ENCODE measurements at regions not wholly inside any gene's neighbourhood (a gene's known extent, or its start where the extent isn't known, plus 50 kb on each side); places are given as distances from the start of the nearest gene placed in this dataset.

DNA sequence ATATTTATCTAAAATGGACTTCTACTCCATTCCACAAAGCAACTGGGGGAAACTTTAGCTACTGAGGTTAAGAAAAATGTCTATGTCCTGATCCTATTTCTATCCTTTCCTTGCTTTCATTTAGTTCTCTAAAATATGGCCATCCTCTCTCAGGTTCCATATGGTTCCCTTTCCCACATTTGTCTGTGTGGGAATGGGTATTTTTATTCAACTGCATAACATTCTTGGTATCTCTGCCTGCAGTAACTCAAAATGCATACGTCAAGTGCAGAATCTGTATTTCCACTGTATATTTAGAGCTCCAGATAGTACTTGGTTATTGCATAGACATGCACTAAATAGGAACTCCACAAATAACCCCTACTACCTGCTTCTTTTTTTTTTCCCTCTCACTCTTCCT lies 130.6 kb upstream of the BTG1 start:
- POLR2A ChIA-PET (ENCODE audit: unreplicated experiment), result no interaction called here

DNA sequence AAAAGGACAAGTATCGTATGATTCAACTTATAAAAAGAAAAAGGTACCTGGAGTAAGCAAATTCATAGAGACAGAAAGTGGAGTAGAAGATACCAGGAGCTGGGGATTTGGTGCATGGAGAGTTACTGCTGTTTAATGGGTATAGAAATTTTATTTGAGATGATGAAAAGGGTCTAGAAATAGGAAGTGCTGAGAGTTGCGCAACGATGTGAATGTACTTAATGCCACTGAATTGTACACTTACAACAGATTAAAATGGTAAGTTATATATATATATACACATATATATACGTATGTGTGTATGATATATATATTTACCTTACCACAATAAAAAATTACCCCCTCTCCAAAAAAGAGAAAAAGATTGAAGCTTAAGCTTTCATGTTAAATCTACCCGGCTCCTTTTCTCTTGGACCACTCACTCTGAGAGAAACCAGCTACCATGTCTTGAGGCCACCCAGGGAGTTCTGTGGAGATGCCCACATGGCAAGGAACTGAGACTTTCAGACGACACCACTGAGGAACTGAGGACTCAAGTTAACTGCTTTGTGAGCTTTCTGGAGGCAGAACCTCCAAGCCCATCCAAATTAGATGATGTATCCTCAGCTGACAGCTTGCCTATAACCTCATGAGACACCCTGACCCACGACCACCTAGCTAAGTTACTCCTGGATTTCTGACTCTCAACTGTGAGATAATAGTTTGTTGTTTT lies 130.0 kb upstream of the BTG1 start:
- Histone ChIP-seq H3K79me2 (ENCODE audit: low read length) (no peaks in the 10 kb centered on the region), H2AFZ (ENCODE audit: low read length) (no peak overlapping the region), H3K9me2 (replicated peaks; ENCODE audit: low read length) (no peaks in the 10 kb centered on the region), H3K36me3 (ENCODE audit: low read depth, low read length) (no peaks in the 10 kb centered on the region), H3K4me3 (ENCODE audit: low read length) (no peak overlapping the region), H3K9me3 (ENCODE audit: low read length) (no peaks in the 10 kb centered on the region), H3K27ac (ENCODE audit: low read length) (no peak overlapping the region), H4K20me1 (ENCODE audit: low read length) (no peaks in the 10 kb centered on the region), H3K4me2 (ENCODE audit: low read length) (no peak overlapping the region), H3K27me3 (ENCODE audit: low read length) (no peaks in the 10 kb centered on the region), H3F3A (ENCODE audit: low read length, unreplicated experiment) (no peaks in the 10 kb centered on the region), H3K9ac (ENCODE audit: low read length) (no peak overlapping the region), H3K4me1 (ENCODE audit: insufficient read depth, low read length) (no peaks in the 10 kb centered on the region)
- intact Hi-C loops (cut with micrococcal nuclease), result no loop called here
- TF ChIP-seq EZH2 (IDR thresholded peaks at IDR 0.05; ENCODE audit: low read length, unreplicated experiment), result no peak
- TF ChIP-seq EZH2phosphoT487 (IDR thresholded peaks at IDR 0.05; ENCODE audit: borderline replicate concordance, low read length), result no peak
- TF ChIP-seq, protein P1, sequence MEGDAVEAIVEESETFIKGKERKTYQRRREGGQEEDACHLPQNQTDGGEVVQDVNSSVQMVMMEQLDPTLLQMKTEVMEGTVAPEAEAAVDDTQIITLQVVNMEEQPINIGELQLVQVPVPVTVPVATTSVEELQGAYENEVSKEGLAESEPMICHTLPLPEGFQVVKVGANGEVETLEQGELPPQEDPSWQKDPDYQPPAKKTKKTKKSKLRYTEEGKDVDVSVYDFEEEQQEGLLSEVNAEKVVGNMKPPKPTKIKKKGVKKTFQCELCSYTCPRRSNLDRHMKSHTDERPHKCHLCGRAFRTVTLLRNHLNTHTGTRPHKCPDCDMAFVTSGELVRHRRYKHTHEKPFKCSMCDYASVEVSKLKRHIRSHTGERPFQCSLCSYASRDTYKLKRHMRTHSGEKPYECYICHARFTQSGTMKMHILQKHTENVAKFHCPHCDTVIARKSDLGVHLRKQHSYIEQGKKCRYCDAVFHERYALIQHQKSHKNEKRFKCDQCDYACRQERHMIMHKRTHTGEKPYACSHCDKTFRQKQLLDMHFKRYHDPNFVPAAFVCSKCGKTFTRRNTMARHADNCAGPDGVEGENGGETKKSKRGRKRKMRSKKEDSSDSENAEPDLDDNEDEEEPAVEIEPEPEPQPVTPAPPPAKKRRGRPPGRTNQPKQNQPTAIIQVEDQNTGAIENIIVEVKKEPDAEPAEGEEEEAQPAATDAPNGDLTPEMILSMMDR (conservative IDR thresholded peaks at IDR 0.05; ENCODE audit: low read depth, low read length), result no peak
- ChIA-PET CTCF (no interaction called here), POLR2A (ENCODE audit: unreplicated experiment) (no interaction called here)
- no TSS peak for BruUV-seq (replicated peaks)
- ATAC-seq, result no peak
- DNase-seq, result no peak

More for the DNA sequence above, 130.6 kb upstream of the BTG1 start:
- H3K4me1 ChIP-seq (ENCODE audit: insufficient read depth, low read length), result no peaks in the 10 kb centered on the region
- H3K4me3 ChIP-seq (ENCODE audit: low read length), result no peak overlapping the region
- H3K9ac ChIP-seq (ENCODE audit: low read length), result no peak overlapping the region
- ATAC-seq (no peak), DNase-seq (no peak)
- TF ChIP-seq EZH2 (IDR thresholded peaks at IDR 0.05; ENCODE audit: low read length, unreplicated experiment) (no peak), EZH2phosphoT487 (IDR thresholded peaks at IDR 0.05; ENCODE audit: borderline replicate concordance, low read length) (no peak)
- no peaks in the 10 kb centered on the region for H3K27me3 ChIP-seq (ENCODE audit: low read length)
- intact Hi-C loops (cut with micrococcal nuclease), result no loop called here
- no peaks in the 10 kb centered on the region for H3K79me2 ChIP-seq (ENCODE audit: low read length)
- no peaks in the 10 kb centered on the region for H3K9me2 ChIP-seq (replicated peaks; ENCODE audit: low read length)
- BruUV-seq (replicated peaks), result no TSS peak
- H4K20me1 ChIP-seq (ENCODE audit: low read length), result no peaks in the 10 kb centered on the region
- no peak overlapping the region for H3K4me2 ChIP-seq (ENCODE audit: low read length)
- no peaks in the 10 kb centered on the region for H3K36me3 ChIP-seq (ENCODE audit: low read depth, low read length)
- H3K27ac ChIP-seq (ENCODE audit: low read length), result no peak overlapping the region
- H3K9me3 ChIP-seq (ENCODE audit: low read length), result no peaks in the 10 kb centered on the region
- no peak overlapping the region for H2AFZ ChIP-seq (ENCODE audit: low read length)
- no peaks in the 10 kb centered on the region for H3F3A ChIP-seq (ENCODE audit: low read length, unreplicated experiment)
- CTCF ChIA-PET, result no interaction called here

DNA sequence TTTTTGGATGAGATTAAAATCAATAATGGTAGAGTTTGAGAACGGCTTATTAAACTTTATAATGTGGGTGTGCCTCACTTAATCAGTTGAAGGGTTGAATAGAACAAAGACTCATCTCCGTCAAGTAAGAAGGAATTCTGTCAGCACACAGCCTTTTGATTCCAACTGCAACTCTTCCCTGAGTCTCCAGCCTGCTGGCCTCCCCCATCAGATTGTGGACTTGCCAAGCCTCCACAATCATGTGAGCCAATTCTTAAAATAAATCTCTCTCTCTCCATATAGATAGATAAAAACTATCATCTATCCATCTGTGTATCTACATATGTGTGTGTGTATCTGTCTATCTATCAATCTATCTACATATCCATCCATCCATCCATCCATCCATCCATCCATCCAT lies 127.4 kb upstream of the BTG1 start:
- Histone ChIP-seq H2AFZ (ENCODE audit: low read length) (no peak overlapping the region), H3K9ac (ENCODE audit: low read length) (no peak overlapping the region), H3K27ac (ENCODE audit: low read length) (no peak overlapping the region), H3K27me3 (ENCODE audit: low read length) (no peaks in the 10 kb centered on the region), H3K9me2 (replicated peaks; ENCODE audit: low read length) (no peaks in the 10 kb centered on the region), H3K4me3 (ENCODE audit: low read length) (no peak overlapping the region), H3K9me3 (ENCODE audit: low read length) (no peaks in the 10 kb centered on the region), H3K4me1 (ENCODE audit: insufficient read depth, low read length) (no peaks in the 10 kb centered on the region), H3K36me3 (ENCODE audit: low read depth, low read length) (no peaks in the 10 kb centered on the region), H3K4me2 (ENCODE audit: low read length) (no peak overlapping the region), H4K20me1 (ENCODE audit: low read length) (no peaks in the 10 kb centered on the region), H3F3A (ENCODE audit: low read length, unreplicated experiment) (no peaks in the 10 kb centered on the region), H3K79me2 (ENCODE audit: low read length) (no peaks in the 10 kb centered on the region)
- intact Hi-C loops (cut with micrococcal nuclease), result no loop called here
- CTCF ChIA-PET, result no interaction called here
- DNase-seq (no peak), ATAC-seq (no peak)
- BruUV-seq (replicated peaks), result no TSS peak
- TF ChIP-seq, protein P1 (conservative IDR thresholded peaks at IDR 0.05; ENCODE audit: low read depth, low read length), result no peak
- no peak for TF ChIP-seq EZH2 (IDR thresholded peaks at IDR 0.05; ENCODE audit: low read length, unreplicated experiment)
- TF ChIP-seq EZH2phosphoT487 (IDR thresholded peaks at IDR 0.05; ENCODE audit: borderline replicate concordance, low read length), result no peak
- POLR2A ChIA-PET (ENCODE audit: unreplicated experiment), result no interaction called here
